B cell (primary cell): ENCODE measurements at regions not wholly inside any gene's neighbourhood (a gene's known extent, or its start where the extent isn't known, plus 50 kb on each side); places are given as distances from the start of the nearest gene placed in this dataset.

Experiments
- ATAC-seq: fragments of 200-7000 bp; cut with Tn5 transposase; one replicate; pipeline ENCODE4 v1.10.0; 2021; ENCODE audit warnings: low read depth, mild to moderate bottlenecking, moderate number of reproducible peaks, moderate library complexity
- CTCF ChIA-PET: fragments of 350-600 bp; sonication (Branson Sonifier 250); formaldehyde crosslinking; loops from one replicate; lab custom pipeline; 2021; ENCODE audit warnings: antibody characterized with exemption, inconsistent platforms; lab: Charles Lee
- POLR2A ChIA-PET: fragments of 350-600 bp; sonication (Branson Sonifier 250); formaldehyde crosslinking; loops from one replicate; lab custom pipeline; 2021; ENCODE audit warnings: antibody characterized with exemption; lab: Charles Lee
- DNase-seq: peaks from one replicate; pipeline ENCODE4 v3.0.0; 2013
- H2AFZ ChIP-seq: 2 replicates; pipeline ENCODE4 v1.6.1; 2012; ENCODE audit warnings: mild to moderate bottlenecking, low read depth, low read length; ENCODE audit not compliant: insufficient read depth, poor library complexity, severe bottlenecking
- H3K27ac ChIP-seq, 2 donors: 1 replicate in 1 of 2; 2 replicates in 1 of 2; pipeline ENCODE4 v1.5.1; 2012 to 2013; ENCODE audit warnings: low read length in 2 of 2, mild to moderate bottlenecking in 2 of 2, moderate library complexity in 1 of 2
- H3K27me3 ChIP-seq, 4 experiments: fragments of 200-600 bp in 1 of 4; sonication (generic) in 1 of 4; replicated peaks in 1 of 4; 1 replicate in 2 of 4; 2 replicates in 2 of 4; pipeline versions ENCODE4 v1.6.1 to v1.7.0; 2013 to 2016; ENCODE audit warnings: low read length in 3 of 4, mild to moderate bottlenecking in 2 of 4, mixed read lengths in 1 of 4, moderate library complexity in 1 of 4; ENCODE audit not compliant: insufficient read depth in 4 of 4, control insufficient read depth in 3 of 4; ENCODE audit errors: control extremely low read depth in 1 of 4
- H3K36me3 ChIP-seq, 2 experiments: replicated peaks in 1 of 2; 1 replicate in 1 of 2; 2 replicates in 1 of 2; pipeline versions ENCODE4 v1.6.1 to v1.7.1; 2013; ENCODE audit warnings: low read length in 1 of 2; ENCODE audit not compliant: insufficient read depth in 2 of 2, control insufficient read depth in 1 of 2; ENCODE audit errors: control extremely low read depth in 1 of 2, extremely low read depth in 1 of 2
- H3K4me1 ChIP-seq, 2 donors: fragments of 200-600 bp in 1 of 2; sonication (generic) in 1 of 2; 1 replicate in 1 of 2; 2 replicates in 1 of 2; pipeline versions ENCODE4 v1.5.1 to v1.6.1; 2013 to 2017; ENCODE audit warnings: low read length in 2 of 2; ENCODE audit not compliant: control insufficient read depth in 2 of 2, insufficient read depth in 2 of 2
- H3K4me2 ChIP-seq: replicated peaks from 2 replicates; pipeline ENCODE3; 2012; ENCODE audit warnings: mild to moderate bottlenecking, low read depth, low read length; ENCODE audit not compliant: poor library complexity, severe bottlenecking
- H3K4me3 ChIP-seq, 5 experiments: fragments of 200-600 bp in 1 of 5; sonication (generic) in 1 of 5; 1 replicate in 3 of 5; 2 replicates in 2 of 5; pipeline versions ENCODE4 v1.5.1 to v1.7.0; 2011 to 2016; ENCODE audit warnings: low read length in 4 of 5, mild to moderate bottlenecking in 4 of 5, low read depth in 2 of 5, control low read depth in 1 of 5, moderate library complexity in 1 of 5; ENCODE audit not compliant: insufficient read depth in 1 of 5; ENCODE audit errors: control extremely low read depth in 1 of 5, extremely low read depth in 1 of 5
- H3K79me2 ChIP-seq: fragments of 200-600 bp; sonication (generic); one replicate; pipeline ENCODE4 v1.6.0; 2016; ENCODE audit warnings: low read length; ENCODE audit not compliant: control insufficient read depth, insufficient read depth
- H3K9ac ChIP-seq: fragments of 200-600 bp; sonication (generic); 2 replicates; pipeline ENCODE4 v1.6.1; 2017; ENCODE audit warnings: mild to moderate bottlenecking, low read length, moderate library complexity
- H3K9me3 ChIP-seq, 3 donors: one replicate each; pipeline versions ENCODE4 v1.6.1 to v1.7.1; 2013; ENCODE audit warnings: low read length in 2 of 3; ENCODE audit not compliant: control insufficient read depth in 2 of 3, insufficient read depth in 1 of 3; ENCODE audit errors: control extremely low read depth in 1 of 3
- H4K20me1 ChIP-seq: 2 replicates; pipeline ENCODE4 v1.6.0; 2012; ENCODE audit warnings: mild to moderate bottlenecking, low read length; ENCODE audit not compliant: insufficient read depth, control insufficient read depth, poor library complexity, severe bottlenecking
- H3K27ac Mint-ChIP-seq: one replicate; pipeline ENCODE4 v1.8.0; 2021; ENCODE audit warnings: mixed read lengths
- H3K27me3 Mint-ChIP-seq: one replicate; pipeline ENCODE4 v1.8.0; 2021; ENCODE audit warnings: mixed read lengths
- H3K4me1 Mint-ChIP-seq: one replicate; pipeline ENCODE4 v1.8.0; 2021; ENCODE audit warnings: mixed read lengths
- H3K4me3 Mint-ChIP-seq: one replicate; pipeline ENCODE4 v1.8.0; 2021; ENCODE audit warnings: mixed read lengths
- H3K9me3 Mint-ChIP-seq: one replicate; pipeline ENCODE4 v1.8.0; 2022; ENCODE audit warnings: mixed read lengths; ENCODE audit not compliant: insufficient read depth
- CTCF ChIP-seq: fragments of 200-600 bp; IDR thresholded peaks from one replicate; pipeline ENCODE4 v1.8.0; 2022; ENCODE audit warnings: antibody characterized with exemption, mild to moderate bottlenecking
- EZH2 ChIP-seq: IDR thresholded peaks from 2 replicates; pipeline ENCODE4 v1.6.1; 2012; ENCODE audit warnings: borderline replicate concordance, low read depth, mild to moderate bottlenecking, moderate library complexity, low read length; ENCODE audit not compliant: insufficient read depth, poor library complexity, severe bottlenecking
- WGBS: methylation state at CpG from one replicate; pipeline ENCODE4 v1.1.5; 2013; ENCODE audit warnings: missing lambda C conversion rate; ENCODE audit not compliant: insufficient coverage; 5-methylcytosine and 5-hydroxymethylcytosine counted together
- intact Hi-C: fragments of 100-400 bp; cut with micrococcal nuclease; formaldehyde crosslinking; loops from one replicate; pipeline ENCODE4 v1.10.0; 2022

- Histone ChIP-seq H3K36me3 (peaks cover 0 to 3% of the 10 kb centered on the region in 2 experiments), H3K9ac (peak overlapping the region; percentile 95), H3K4me3 (peak overlapping the region; percentile 12 to 86 (median 75)), H3K4me1 (peaks cover 30 to 42% of the 10 kb centered on the region in 2 donors), H4K20me1 (peaks cover 14% of the 10 kb centered on the region), H3K27me3 (no peaks in the 10 kb centered on the region), H3K27ac (peak overlapping the region; percentile 86 to 99), H3K4me2 (peak overlapping the region; percentile 87), H3K9me3 (no peaks in the 10 kb centered on the region), H2AFZ (peak overlapping the region; percentile 77), H3K79me2 (peaks cover 42% of the 10 kb centered on the region)
- intact Hi-C loops, result loop anchor here (1.0 to 10.0 kb wide), 8 partner anchors 48 to 1495 kb away; partner anchors contain the start of genes AOPEP, FAM120A, IPPK and ZNF169
- Mint-ChIP-seq H3K9me3 (no peaks in the 10 kb centered on the region), H3K4me1 (peaks cover 45% of the 10 kb centered on the region), H3K27me3 (no peaks in the 10 kb centered on the region), H3K4me3 (peak overlapping the region; percentile 92), H3K27ac (peak overlapping the region; percentile 95)
- DNase-seq (peak; percentile 99), ATAC-seq (peak; percentile 90)
- ChIA-PET POLR2A (interaction anchor here (0.6 kb wide), 1 partner anchor 1874 kb away, joined by 3 read pairs; no protein-coding TSS in a partner anchor), CTCF (interaction anchor here (0.6 to 1.4 kb wide), 2 partner anchors 48 to 550 kb away, joined by 3 to 4 read pairs; no protein-coding TSS in a partner anchor)
- TF ChIP-seq CTCF, result no peak
- TF ChIP-seq EZH2, result no peak
- 4% methylated on average over 39 of the region's 49 CpGs for WGBS
Observed at GRCh38 chr9:94165592-94166235, 81.5 kb downstream of the PTPDC1 start.
